ENCODE measurements at regions not wholly inside any gene's neighbourhood (a gene's known extent, or its start where the extent isn't known, plus 50 kb on each side); places are given as distances from the start of the nearest gene placed in this dataset.

- ATAC-seq (ENCODE audit: low read depth in 2 of 2): no peak
- no peak overlapping the region for H3K27ac Mint-ChIP-seq
- no peaks in the 10 kb centered on the region for H3K27me3 Mint-ChIP-seq
- H3K4me3 ChIP-seq (ENCODE audit: low read depth, low read length): no peak overlapping the region
- no peaks in the 10 kb centered on the region for H3K36me3 ChIP-seq (ENCODE audit: control insufficient read depth, insufficient read depth, low read length)
- no peak for DNase-seq
- no peaks in the 10 kb centered on the region for H3K4me1 ChIP-seq (ENCODE audit: control insufficient read depth, insufficient read depth, low read length, poor library complexity, severe bottlenecking)
- H3K27me3 ChIP-seq (ENCODE audit: control insufficient read depth, insufficient read depth, low read length): no peaks in the 10 kb centered on the region
- no peaks in the 10 kb centered on the region for H3K9me3 ChIP-seq (ENCODE audit: control insufficient read depth in 2 of 2, low read length in 2 of 2)
- H3K9me3 Mint-ChIP-seq: peaks cover 0 to 6% (median 2%) of the 10 kb centered on the region in 7 donors
- H3K4me3 Mint-ChIP-seq: no peak overlapping the region
- no peak overlapping the region for H3K27ac ChIP-seq (ENCODE audit: insufficient read depth, low read length, poor library complexity, severe bottlenecking)
- no peaks in the 10 kb centered on the region for H3K4me1 Mint-ChIP-seq
- no peaks in the 10 kb centered on the region for H3K36me3 Mint-ChIP-seq
Measured at GRCh38 chr13:90281709-90282108, 1065.8 kb upstream of the MIR17HG start.

GRCh38 chr13:90287521-90287920 lies 1060.0 kb upstream of the MIR17HG start:
- H3K27ac Mint-ChIP-seq: no peak overlapping the region
- no peaks in the 10 kb centered on the region for H3K36me3 Mint-ChIP-seq
- ATAC-seq (ENCODE audit: low read depth in 2 of 2) (no peak), DNase-seq (no peak)
- H3K27me3 ChIP-seq (ENCODE audit: control insufficient read depth, insufficient read depth, low read length): no peaks in the 10 kb centered on the region
- no peak overlapping the region for H3K4me3 ChIP-seq (ENCODE audit: low read depth, low read length)
- H3K4me1 Mint-ChIP-seq: no peaks in the 10 kb centered on the region
- H3K9me3 ChIP-seq (ENCODE audit: control insufficient read depth in 2 of 2, low read length in 2 of 2): peaks cover 0 to 5% of the 10 kb centered on the region in 2 experiments
- H3K4me1 ChIP-seq (ENCODE audit: control insufficient read depth, insufficient read depth, low read length, poor library complexity, severe bottlenecking): no peaks in the 10 kb centered on the region
- no peak overlapping the region for H3K27ac ChIP-seq (ENCODE audit: insufficient read depth, low read length, poor library complexity, severe bottlenecking)
- no peaks in the 10 kb centered on the region for H3K36me3 ChIP-seq (ENCODE audit: control insufficient read depth, insufficient read depth, low read length)
- H3K4me3 Mint-ChIP-seq: no peak overlapping the region
- no peaks in the 10 kb centered on the region for H3K27me3 Mint-ChIP-seq
- peaks cover 0 to 29% (median 10%) of the 10 kb centered on the region in 7 donors for H3K9me3 Mint-ChIP-seq

- Mint-ChIP-seq H3K4me1 (no peaks in the 10 kb centered on the region), H3K27me3 (no peaks in the 10 kb centered on the region)
- H3K36me3 ChIP-seq (ENCODE audit: control insufficient read depth, insufficient read depth, low read length): no peaks in the 10 kb centered on the region
Measured at GRCh38 chr13:90293793-90294361, 1053.6 kb upstream of the MIR17HG start.

GRCh38 chr13:90299238-90299637 lies 1048.2 kb upstream of the MIR17HG start:
- peaks cover 0 to 15% (median 3%) of the 10 kb centered on the region in 7 donors for H3K9me3 Mint-ChIP-seq
- H3K4me1 Mint-ChIP-seq: no peaks in the 10 kb centered on the region
- H3K9me3 ChIP-seq (ENCODE audit: control insufficient read depth in 2 of 2, low read length in 2 of 2): peaks cover 2 to 9% of the 10 kb centered on the region in 2 experiments
- H3K36me3 Mint-ChIP-seq: no peaks in the 10 kb centered on the region
- no peaks in the 10 kb centered on the region for H3K27me3 ChIP-seq (ENCODE audit: control insufficient read depth, insufficient read depth, low read length)
- no peaks in the 10 kb centered on the region for H3K4me1 ChIP-seq (ENCODE audit: control insufficient read depth, insufficient read depth, low read length, poor library complexity, severe bottlenecking)
- no peak overlapping the region for H3K4me3 ChIP-seq (ENCODE audit: low read depth, low read length)
- no peak overlapping the region for H3K27ac ChIP-seq (ENCODE audit: insufficient read depth, low read length, poor library complexity, severe bottlenecking)
- DNase-seq: no peak
- ATAC-seq (ENCODE audit: low read depth in 2 of 2): no peak
- H3K4me3 Mint-ChIP-seq: no peak overlapping the region
- H3K36me3 ChIP-seq (ENCODE audit: control insufficient read depth, insufficient read depth, low read length): no peaks in the 10 kb centered on the region
- H3K27ac Mint-ChIP-seq: no peak overlapping the region
- no peaks in the 10 kb centered on the region for H3K27me3 Mint-ChIP-seq

More at GRCh38 chr13:90293793-90294361, 1053.6 kb upstream of the MIR17HG start:
- H3K9me3 Mint-ChIP-seq: peaks cover 0 to 21% (median 7%) of the 10 kb centered on the region in 7 donors
- H3K27ac Mint-ChIP-seq: no peak overlapping the region
- no peak for DNase-seq
- ATAC-seq (ENCODE audit: low read depth in 2 of 2): no peak
- Histone ChIP-seq H3K27ac (ENCODE audit: insufficient read depth, low read length, poor library complexity, severe bottlenecking) (no peak overlapping the region), H3K4me1 (ENCODE audit: control insufficient read depth, insufficient read depth, low read length, poor library complexity, severe bottlenecking) (no peaks in the 10 kb centered on the region), H3K9me3 (ENCODE audit: control insufficient read depth in 2 of 2, low read length in 2 of 2) (peaks cover 2 to 5% of the 10 kb centered on the region in 2 experiments), H3K27me3 (ENCODE audit: control insufficient read depth, insufficient read depth, low read length) (no peaks in the 10 kb centered on the region), H3K4me3 (ENCODE audit: low read depth, low read length) (no peak overlapping the region)
- H3K36me3 Mint-ChIP-seq: no peaks in the 10 kb centered on the region
- no peak overlapping the region for H3K4me3 Mint-ChIP-seq

- DNase-seq: no peak
- Mint-ChIP-seq H3K36me3 (no peaks in the 10 kb centered on the region), H3K9me3 (peaks cover 0 to 15% (median 3%) of the 10 kb centered on the region in 7 donors), H3K4me3 (no peak overlapping the region), H3K27me3 (no peaks in the 10 kb centered on the region), H3K4me1 (no peaks in the 10 kb centered on the region), H3K27ac (no peak overlapping the region)
- Histone ChIP-seq H3K4me1 (ENCODE audit: control insufficient read depth, insufficient read depth, low read length, poor library complexity, severe bottlenecking) (no peaks in the 10 kb centered on the region), H3K36me3 (ENCODE audit: control insufficient read depth, insufficient read depth, low read length) (no peaks in the 10 kb centered on the region), H3K27ac (ENCODE audit: insufficient read depth, low read length, poor library complexity, severe bottlenecking) (no peak overlapping the region), H3K4me3 (ENCODE audit: low read depth, low read length) (no peak overlapping the region), H3K27me3 (ENCODE audit: control insufficient read depth, insufficient read depth, low read length) (no peaks in the 10 kb centered on the region), H3K9me3 (ENCODE audit: control insufficient read depth in 2 of 2, low read length in 2 of 2) (peaks cover 2 to 9% of the 10 kb centered on the region in 2 experiments)
- ATAC-seq (ENCODE audit: low read depth in 2 of 2): no peak
Measured at GRCh38 chr13:90300015-90300414, 1047.5 kb upstream of the MIR17HG start.

- Histone ChIP-seq H3K9me3 (ENCODE audit: control insufficient read depth in 2 of 2, low read length in 2 of 2) (peaks cover 2 to 9% of the 10 kb centered on the region in 2 experiments), H3K27ac (ENCODE audit: insufficient read depth, low read length, poor library complexity, severe bottlenecking) (no peak overlapping the region), H3K4me1 (ENCODE audit: control insufficient read depth, insufficient read depth, low read length, poor library complexity, severe bottlenecking) (no peaks in the 10 kb centered on the region), H3K4me3 (ENCODE audit: low read depth, low read length) (no peak overlapping the region), H3K27me3 (ENCODE audit: control insufficient read depth, insufficient read depth, low read length) (no peaks in the 10 kb centered on the region), H3K36me3 (ENCODE audit: control insufficient read depth, insufficient read depth, low read length) (no peaks in the 10 kb centered on the region)
- Mint-ChIP-seq H3K27me3 (no peaks in the 10 kb centered on the region), H3K9me3 (peaks cover 0 to 19% (median 9%) of the 10 kb centered on the region in 7 donors), H3K36me3 (no peaks in the 10 kb centered on the region), H3K4me1 (no peaks in the 10 kb centered on the region), H3K27ac (no peak overlapping the region), H3K4me3 (no peak overlapping the region)
- ATAC-seq (ENCODE audit: low read depth in 2 of 2) (no peak), DNase-seq (no peak)
Measured at GRCh38 chr13:90302107-90302506, 1045.4 kb upstream of the MIR17HG start.

- H3K27ac Mint-ChIP-seq: no peak overlapping the region
- Histone ChIP-seq H3K27me3 (ENCODE audit: control insufficient read depth, insufficient read depth, low read length) (no peaks in the 10 kb centered on the region), H3K4me3 (ENCODE audit: low read depth, low read length) (no peak overlapping the region), H3K36me3 (ENCODE audit: control insufficient read depth, insufficient read depth, low read length) (no peaks in the 10 kb centered on the region), H3K9me3 (ENCODE audit: control insufficient read depth in 2 of 2, low read length in 2 of 2) (peaks cover 0 to 4% of the 10 kb centered on the region in 2 experiments), H3K27ac (ENCODE audit: insufficient read depth, low read length, poor library complexity, severe bottlenecking) (no peak overlapping the region), H3K4me1 (ENCODE audit: control insufficient read depth, insufficient read depth, low read length, poor library complexity, severe bottlenecking) (no peaks in the 10 kb centered on the region)
- peaks cover 0 to 19% (median 10%) of the 10 kb centered on the region in 7 donors for H3K9me3 Mint-ChIP-seq
- H3K4me1 Mint-ChIP-seq: no peaks in the 10 kb centered on the region
- no peaks in the 10 kb centered on the region for H3K27me3 Mint-ChIP-seq
- H3K4me3 Mint-ChIP-seq: no peak overlapping the region
- H3K36me3 Mint-ChIP-seq: no peaks in the 10 kb centered on the region
- DNase-seq (no peak), ATAC-seq (ENCODE audit: low read depth in 2 of 2) (no peak)
Measured at GRCh38 chr13:90305796-90306195, 1041.7 kb upstream of the MIR17HG start.

- DNase-seq (no peak), ATAC-seq (ENCODE audit: low read depth in 2 of 2) (no peak)
- H3K27ac ChIP-seq (ENCODE audit: insufficient read depth, low read length, poor library complexity, severe bottlenecking): no peak overlapping the region
- no peak overlapping the region for H3K4me3 ChIP-seq (ENCODE audit: low read depth, low read length)
- Mint-ChIP-seq H3K27me3 (no peaks in the 10 kb centered on the region), H3K4me1 (no peaks in the 10 kb centered on the region), H3K9me3 (peaks cover 4 to 23% (median 12%) of the 10 kb centered on the region in 7 donors), H3K27ac (no peak overlapping the region), H3K4me3 (no peak overlapping the region), H3K36me3 (no peaks in the 10 kb centered on the region)
- H3K27me3 ChIP-seq (ENCODE audit: control insufficient read depth, insufficient read depth, low read length): no peaks in the 10 kb centered on the region
- no peaks in the 10 kb centered on the region for H3K36me3 ChIP-seq (ENCODE audit: control insufficient read depth, insufficient read depth, low read length)
- no peaks in the 10 kb centered on the region for H3K4me1 ChIP-seq (ENCODE audit: control insufficient read depth, insufficient read depth, low read length, poor library complexity, severe bottlenecking)
- H3K9me3 ChIP-seq (ENCODE audit: control insufficient read depth in 2 of 2, low read length in 2 of 2): peaks cover 0 to 4% of the 10 kb centered on the region in 2 experiments
Measured at GRCh38 chr13:90307136-90307535, 1040.4 kb upstream of the MIR17HG start.

All from CD4-positive, CD25-positive, alpha-beta regulatory T cell (primary cell).